SW480 (cell line): ENCODE measurements at regions not wholly inside any gene's neighbourhood (a gene's known extent, or its start where the extent isn't known, plus 50 kb on each side); places are given as distances from the start of the nearest gene placed in this dataset.
"Not testable (repeated sequence)": the region's sequence is repeated elsewhere in the genome, so short reads cannot be mapped to it uniquely, and the experiment has no call there.

ENCODE experiments used
- DNase-seq: peaks from one replicate; pipeline ENCODE4 v3.0.0-alpha.2; 2016; ENCODE audit warnings: low spot score

- DNase-seq: no peak
These were observed 216.1 kb downstream of the MEF2C start for GRCh38 chr5:88666761-88667495.

DNA sequence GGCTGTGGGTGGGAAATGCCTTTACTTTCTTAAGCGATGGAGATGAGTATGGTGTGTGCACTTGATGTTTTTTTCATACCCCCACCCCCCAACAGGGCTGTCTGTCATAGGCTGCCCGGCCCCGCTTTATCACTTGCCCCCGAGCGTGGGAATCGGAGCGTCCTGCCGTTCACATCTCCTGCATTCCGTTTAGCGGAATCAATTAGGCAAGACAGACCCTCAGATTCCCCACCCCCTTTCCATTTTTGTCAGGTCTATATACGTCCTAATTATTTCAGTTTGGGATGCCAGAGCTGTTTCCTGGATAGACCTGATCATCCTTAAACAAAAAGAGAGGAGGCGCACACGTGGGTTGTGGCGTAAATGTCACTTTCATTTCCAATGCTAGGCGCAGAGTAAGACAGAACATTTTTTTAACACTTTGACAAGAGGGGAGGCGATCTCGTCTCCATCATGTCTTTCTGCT, 217.2 kb downstream of the MEF2C start:
- DNase-seq: no peak

DNA sequence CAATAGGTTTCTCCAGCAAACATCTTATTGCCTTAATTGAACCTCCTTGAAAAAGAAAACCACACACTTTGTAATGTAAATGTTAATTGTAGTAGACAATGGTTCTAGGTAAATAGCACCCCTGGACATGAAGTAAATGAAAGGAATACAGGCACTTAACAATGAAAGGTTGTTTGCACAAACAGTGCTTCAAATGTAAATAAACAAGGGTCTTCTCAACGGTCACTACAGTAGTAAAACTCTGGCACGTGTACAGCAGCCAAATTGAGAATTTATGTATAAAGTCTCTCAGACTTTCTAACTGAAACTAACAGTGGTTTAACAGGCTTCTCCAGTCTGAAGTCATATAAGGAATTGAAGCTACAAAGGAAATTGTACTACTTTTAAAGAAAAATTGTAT, 218.3 kb downstream of the MEF2C start:
- DNase-seq: no peak

DNA sequence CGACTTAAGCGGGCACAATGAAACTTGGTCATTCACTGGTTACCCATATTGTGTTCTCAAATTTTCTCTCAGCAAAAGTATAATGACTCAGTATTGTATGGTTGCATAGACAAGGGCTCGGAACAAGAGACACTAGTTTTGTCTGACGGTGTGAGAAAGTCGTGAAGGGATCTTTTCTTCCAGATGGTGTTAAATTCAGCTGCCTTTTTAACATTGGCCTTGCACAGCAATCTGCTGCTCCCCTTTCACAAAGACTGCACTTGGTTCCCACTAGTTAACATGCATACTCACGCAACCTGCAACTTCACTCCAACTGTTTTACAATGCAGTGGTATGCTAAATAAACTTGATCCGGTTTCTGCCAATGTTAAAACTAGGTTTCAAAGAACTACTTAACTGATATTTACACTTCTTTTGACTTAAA, 219.2 kb downstream of the MEF2C start:
- no peak for DNase-seq

GRCh38 chr5:88662846-88663245, 220.1 kb downstream of the MEF2C start:
- DNase-seq: no peak

GRCh38 chr5:88661806-88662207, 221.2 kb downstream of the MEF2C start:
- no peak for DNase-seq

GRCh38 chr5:88660947-88661805, 221.8 kb downstream of the MEF2C start:
- DNase-seq: peak; percentile 92

GRCh38 chr5:88660264-88660946, 222.6 kb downstream of the MEF2C start:
- peak; percentile 86 for DNase-seq

- no peak for DNase-seq
These were observed 223.3 kb downstream of the MEF2C start for GRCh38 chr5:88659529-88660263.

GRCh38 chr5:88658886-88659285, 224.1 kb downstream of the MEF2C start:
- DNase-seq: no peak

- DNase-seq: no peak
These were observed 224.8 kb downstream of the MEF2C start for GRCh38 chr5:88657906-88658775.

DNA sequence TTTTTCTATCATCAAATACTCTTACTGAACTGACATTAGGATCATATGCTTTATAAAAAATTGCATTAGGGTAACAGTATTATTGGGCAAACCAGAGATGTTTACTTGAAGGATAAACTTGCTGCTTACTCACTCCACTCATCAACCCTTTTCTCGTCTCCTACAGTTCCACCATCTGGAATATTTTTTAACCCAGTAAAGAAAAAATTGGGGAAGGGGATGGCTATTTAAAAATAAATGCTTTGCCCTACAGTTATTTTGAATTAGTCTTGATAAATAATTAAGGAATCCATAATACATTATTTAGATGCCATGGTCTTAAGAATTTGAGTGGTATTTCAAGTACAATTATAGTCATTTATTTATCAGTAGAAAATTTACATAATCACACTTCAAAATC, 225.8 kb downstream of the MEF2C start:
- no peak for DNase-seq

DNA sequence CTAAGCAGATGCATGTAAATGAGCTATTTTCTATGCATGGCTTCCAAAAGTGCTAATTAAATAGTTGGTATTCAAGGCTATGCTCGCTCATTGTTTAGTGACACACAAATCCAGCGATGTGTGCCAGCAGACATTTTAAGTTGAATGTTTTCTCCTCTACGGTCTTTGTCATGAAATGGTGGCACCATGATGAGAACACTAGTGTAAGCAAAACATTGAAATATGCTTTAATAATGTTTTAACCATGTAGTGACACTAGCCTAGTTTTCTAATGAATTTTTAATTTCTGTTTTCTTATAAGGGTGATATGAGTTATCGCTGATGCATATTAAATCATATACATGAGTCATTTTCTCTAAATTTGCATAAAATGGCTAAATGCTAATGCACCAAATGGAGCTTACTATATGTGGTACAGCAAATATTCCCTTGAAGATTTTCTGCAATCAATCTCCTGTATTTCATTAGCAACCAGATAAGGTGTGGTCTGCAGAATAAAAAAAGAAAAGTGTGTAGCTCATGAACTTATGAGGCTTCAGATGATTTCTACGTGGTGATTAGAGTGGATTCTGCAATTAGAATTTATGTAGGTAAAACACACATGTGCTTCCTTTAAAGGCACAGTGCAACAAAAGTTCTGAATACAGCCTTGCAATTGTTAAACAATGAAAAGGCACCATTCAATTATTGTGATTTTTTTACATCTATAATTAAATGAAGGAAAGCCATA, 226.6 kb downstream of the MEF2C start:
- no peak for DNase-seq

DNA sequence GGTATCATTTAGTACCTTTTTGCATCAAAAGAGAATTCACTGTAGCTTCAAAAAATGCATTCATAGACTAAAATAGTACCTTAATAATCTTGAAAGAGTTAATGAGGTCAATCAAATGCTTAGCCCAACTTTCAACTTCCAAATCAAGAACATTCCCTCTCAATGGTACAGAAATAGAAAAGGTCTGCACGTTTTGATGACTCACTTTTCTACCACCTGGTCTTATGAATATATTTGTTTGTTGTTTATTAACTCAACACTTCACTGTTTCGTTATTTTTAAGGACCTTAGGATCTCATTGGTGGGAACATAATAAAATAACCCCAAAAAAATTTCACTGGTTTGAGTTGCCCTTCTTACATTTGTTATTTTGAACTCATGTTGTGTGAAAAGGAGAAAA, 229.5 kb downstream of the MEF2C start:
- no peak for DNase-seq

- DNase-seq: no peak
These were observed 235.1 kb downstream of the MEF2C start for GRCh38 chr5:88647901-88648300.

GRCh38 chr5:88646866-88647265, 236.1 kb downstream of the MEF2C start:
- DNase-seq: no peak

DNA sequence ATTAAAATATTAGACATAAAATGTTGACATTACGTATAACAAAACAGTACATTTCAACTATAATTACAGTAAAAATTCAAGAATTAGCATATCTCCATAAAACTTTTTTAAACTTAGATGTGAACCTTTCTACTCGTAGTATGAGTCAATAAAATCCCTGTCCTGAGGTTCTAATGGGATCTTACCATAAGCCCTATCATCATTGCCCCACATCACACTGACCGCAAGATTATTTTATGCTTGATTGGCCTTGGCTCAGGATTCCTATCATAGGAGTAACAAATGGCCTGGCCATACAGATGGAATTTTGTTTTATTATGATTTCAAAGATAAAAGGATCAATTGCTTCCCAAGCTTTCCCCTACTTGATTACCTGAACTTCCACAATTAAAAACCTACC, 238.3 kb downstream of the MEF2C start:
- DNase-seq: peak; percentile 9

GRCh38 chr5:88643315-88643714, 239.7 kb downstream of the MEF2C start:
- no peak for DNase-seq

DNA sequence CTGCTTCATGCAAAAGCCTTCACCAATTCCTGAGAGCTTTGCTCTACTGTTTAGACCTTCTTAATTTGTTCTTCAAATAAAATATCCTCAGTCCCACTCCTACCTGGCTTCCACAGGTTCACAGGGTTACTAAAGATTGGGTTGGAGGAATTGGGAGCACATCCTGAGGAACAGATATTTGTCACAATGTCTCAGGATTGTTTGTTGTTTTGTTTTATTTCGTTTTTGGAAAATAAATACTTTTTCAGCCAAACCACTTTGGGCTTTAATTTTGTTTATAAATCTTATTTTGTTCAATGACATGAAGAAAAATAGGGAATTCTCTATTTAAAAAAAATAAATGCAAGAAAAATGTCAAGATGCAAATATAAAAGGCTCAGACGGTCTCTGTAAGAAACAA, 249.0 kb downstream of the MEF2C start:
- DNase-seq: no peak

DNA sequence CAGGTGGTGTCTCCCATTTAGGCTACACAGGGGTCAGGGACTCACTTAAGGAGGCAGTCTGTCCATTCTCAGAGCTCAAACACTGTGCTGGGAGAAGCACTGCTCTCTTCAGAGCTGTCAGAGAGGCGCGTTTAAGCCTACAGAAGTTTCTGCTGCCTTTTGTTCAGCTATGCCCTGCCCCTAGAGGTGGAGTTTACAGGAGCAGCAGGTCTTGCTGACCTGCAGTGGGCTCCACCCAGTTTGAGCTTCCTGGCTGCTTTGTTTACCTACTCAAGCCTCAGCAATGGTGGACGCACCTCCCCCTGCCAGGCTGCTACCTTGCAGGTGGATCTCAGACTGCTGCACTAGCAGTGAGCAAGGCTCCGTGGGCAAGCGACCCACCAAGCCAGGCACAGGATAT, 260.1 kb downstream of the MEF2C start:
- DNase-seq: not testable (repeated sequence)
